ENCODE measurements at regions not wholly inside any gene's neighbourhood (a gene's known extent, or its start where the extent isn't known, plus 50 kb on each side); places are given as distances from the start of the nearest gene placed in this dataset.
"Not testable (repeated sequence)": the region's sequence is repeated elsewhere in the genome, so short reads cannot be mapped to it uniquely, and the experiment has no call there.

DNA sequence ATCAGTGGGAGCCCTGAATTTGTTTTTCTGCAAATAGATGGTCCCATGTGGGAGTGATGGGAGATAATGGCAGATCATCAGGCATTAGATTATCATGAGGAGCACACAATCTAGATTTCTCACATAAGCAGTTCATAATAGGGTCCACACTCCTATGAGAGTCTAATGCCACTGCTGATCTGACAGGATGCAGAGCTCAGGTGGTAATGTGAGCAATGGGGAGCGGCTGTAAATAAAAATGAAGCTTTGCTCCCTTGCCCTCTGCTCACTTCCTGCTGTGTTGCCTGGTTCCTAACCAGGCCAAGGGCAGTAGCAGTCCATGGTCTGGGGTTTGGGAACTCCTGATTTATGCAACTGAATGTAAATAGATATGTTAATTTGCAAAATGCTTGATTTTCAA lies 538.6 kb downstream of the TRAM1L1 start:
- no peak for DNase-seq (ENCODE audit: low spot score)

DNA sequence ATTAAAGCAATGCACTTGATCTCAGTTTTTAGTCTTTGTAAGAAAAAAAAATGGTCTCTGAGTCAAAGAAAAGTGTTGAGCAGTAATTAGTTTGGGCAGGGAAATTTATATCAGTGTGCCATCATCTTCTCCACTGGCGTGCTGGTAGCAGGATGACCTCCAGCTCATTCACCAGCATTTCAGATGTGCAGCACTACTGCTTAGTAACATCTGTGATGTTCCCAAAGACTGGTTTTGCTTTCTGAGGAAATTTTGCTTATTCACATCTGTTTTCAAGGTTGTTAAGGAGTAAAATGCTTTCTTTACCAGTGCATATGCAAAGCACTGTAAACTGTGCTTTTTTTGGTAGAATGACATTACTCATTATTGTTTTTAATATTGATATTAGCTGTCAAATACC lies 540.4 kb downstream of the TRAM1L1 start:
- no peak for DNase-seq (ENCODE audit: low spot score)

DNA sequence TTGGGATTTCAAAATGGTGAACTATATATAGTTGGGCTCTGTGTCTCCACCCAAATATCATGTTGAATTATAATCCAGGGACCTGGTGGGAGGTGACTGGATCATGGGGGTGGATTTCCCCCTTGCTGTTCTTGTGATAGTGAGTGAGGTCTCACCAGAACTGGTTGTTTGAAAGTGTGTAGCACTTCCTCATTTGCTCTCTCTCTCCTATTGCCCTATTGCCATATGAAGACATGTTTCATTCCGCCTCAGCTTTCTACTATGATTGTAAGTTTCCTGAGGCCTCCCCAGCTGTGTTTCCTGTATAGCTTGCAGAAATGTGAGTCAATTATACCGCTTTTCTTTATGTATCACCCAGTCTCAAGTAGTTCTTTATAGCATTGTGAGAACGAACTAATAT lies 545.6 kb downstream of the TRAM1L1 start:
- no peak for DNase-seq (ENCODE audit: low spot score)

DNA sequence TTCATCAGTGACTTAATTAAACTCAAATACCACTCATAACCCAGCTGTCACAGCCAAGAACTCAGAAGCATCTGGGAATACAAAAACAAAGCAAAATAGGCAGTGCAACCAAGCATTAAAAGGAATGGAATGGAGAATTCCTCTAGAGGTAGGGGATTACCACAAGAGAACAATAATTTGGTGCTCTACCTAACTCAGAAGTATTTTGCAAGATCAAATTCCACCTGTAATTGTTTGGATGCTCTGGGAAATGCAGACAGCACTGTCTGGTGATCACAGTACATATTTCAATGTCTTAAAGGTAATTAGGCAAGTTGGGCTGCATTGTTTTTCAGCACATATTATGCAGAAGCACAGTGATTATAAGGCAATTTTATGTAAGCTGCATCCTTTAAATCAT lies 547.5 kb downstream of the TRAM1L1 start:
- DNase-seq (ENCODE audit: low spot score) = no peak

DNA sequence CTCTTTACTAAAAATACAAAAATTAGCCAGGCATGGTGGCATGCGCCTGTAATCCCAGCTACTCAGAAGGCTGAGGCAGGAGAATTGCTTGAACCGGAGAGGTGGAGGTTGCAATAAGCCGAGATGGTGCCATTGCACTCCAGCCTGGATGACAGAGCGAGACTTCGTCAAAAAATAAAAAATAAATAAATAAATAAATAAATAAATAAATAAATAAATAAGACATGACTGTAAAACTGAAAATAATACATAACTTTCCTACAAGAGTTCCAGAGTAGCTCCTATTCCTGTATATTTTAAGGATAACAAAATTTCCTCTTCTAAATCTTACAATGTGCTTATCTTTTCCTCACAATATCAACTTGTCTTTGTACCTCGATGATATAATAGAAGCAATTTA lies 549.4 kb downstream of the TRAM1L1 start:
- not testable (repeated sequence) for DNase-seq (ENCODE audit: low spot score)

DNA sequence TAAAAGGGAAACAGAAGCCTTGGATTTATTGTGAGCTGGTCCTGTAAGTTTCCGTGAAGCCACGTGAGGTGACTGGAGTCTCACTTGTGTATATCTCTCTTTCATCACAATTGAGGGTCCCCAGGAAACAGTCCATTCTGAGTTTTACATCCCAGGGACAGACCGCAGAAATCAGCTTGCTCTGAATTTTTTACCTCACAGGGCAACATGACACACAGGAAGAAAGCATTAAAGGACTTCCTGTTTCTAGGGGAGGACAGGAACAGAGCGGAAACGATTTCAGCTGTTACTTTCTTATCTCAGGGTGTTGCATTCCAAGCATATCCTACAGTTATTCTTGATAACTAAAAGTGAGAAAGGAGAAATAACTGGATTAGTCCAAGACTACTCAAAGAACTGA lies 553.5 kb downstream of the TRAM1L1 start:
- no peak for DNase-seq (ENCODE audit: low spot score)

DNA sequence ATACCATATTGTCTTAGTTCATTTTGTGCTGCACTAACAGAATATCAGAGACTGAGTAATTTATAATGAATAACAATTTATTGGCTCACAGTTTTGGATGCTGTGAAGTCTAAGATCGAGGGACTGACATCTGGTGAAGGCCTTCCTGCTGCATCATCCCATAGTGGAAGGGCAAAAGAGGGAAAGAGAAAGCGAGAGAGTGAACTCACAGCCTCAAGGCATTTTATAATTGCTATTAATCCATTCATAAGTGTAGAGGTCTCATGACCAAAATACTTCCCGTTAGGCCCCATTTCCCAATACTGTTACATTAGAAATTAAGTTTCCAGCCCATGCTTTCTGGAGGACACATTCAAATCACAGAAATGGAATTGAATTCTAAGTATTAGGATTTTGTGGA lies 554.4 kb downstream of the TRAM1L1 start:
- DNase-seq (ENCODE audit: low spot score) = no peak

DNA sequence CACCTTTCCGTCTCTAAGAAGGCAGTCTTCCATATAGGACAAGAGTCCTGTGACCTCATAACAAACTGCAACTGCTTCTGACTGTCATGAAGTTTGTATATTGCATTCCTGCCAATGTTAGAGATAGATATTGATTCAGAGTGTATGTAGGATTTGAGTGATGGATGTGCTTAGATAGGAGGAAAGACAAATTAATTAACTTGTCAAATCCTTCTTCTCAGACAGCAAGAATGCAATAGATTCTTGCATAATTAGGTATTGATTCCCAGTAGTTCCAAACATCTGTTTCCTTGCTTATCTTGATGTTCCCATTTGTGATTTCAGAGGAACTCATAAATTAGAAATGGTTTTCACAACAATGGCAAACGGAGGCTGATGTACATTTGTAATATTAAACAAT lies 555.3 kb downstream of the TRAM1L1 start:
- DNase-seq (ENCODE audit: low spot score) = no peak

DNA sequence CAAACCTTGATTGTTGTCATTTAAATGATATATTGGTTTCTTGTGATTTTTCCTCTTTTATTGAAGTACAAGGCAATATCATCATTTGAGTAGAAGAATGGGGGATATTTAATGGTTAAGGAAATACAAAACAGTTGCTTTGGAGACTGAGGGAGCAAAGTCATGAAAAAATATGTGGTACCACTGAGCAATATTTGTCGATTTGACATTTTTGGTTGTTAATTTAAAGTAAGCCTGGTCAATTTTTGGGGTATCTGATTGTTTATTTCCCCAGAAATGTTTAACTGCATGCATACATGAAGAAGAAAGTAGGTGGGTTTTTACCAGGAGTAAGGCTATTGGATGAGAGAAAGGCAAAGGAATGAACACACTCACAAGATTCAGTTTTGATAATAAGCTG lies 556.2 kb downstream of the TRAM1L1 start:
- no peak for DNase-seq (ENCODE audit: low spot score)

DNA sequence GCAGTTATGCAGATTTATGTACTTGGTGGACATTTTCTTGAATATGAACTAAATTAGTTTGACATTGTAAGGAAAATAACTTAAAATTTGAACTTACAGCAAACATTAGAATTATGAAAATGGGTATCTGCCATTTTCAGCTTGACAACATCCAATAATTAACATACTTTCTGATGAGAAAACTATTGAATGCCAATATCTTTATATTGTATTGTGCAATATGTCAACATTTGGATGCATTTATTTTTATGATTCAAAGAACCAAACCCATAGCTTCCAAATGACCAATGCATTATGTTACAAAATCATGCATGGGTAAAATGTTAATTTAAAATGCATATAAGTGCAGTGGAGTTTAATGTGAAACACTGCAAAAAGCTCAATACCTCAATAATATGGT lies 562.5 kb downstream of the TRAM1L1 start:
- DNase-seq (ENCODE audit: low spot score) = no peak

DNA sequence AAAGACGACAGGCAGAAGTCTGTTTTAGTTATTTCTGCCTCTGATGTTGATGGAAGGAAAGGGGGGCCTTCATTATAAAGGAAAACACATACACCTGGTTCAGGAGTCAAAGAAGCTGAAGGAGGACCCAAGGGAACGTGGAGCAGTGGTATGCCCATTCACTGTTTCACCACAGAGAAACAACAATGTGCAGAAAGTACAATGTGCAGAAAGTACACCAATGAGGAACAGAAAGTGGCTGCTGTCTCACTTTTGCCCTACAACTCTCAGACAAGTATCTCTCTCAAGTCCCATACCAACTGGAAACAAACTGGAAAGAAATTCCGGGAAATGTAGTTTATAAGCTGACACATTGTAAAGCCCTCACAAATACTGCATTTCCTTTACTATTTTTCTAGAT lies 564.5 kb downstream of the TRAM1L1 start:
- DNase-seq (ENCODE audit: low spot score) = no peak

DNA sequence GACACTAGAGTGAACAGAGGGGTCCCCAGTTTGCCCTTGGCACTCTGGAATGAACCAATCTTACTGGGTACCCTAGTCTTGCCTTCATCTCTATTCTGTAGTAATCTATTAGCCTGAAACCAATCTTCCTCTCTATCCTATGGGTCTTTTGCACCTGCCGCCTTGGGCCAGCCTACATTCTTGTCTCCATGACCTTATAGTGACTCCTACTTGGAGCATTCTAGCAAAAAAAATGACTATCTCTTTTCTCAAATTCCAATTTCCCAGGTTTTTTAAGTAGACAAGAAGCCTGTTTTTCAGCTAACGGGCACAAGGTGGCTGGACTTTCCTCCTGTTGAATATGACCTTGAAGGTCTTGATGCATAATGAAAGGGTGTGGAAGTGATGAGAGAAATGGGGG lies 568.7 kb downstream of the TRAM1L1 start:
- no peak for DNase-seq (ENCODE audit: low spot score)

DNA sequence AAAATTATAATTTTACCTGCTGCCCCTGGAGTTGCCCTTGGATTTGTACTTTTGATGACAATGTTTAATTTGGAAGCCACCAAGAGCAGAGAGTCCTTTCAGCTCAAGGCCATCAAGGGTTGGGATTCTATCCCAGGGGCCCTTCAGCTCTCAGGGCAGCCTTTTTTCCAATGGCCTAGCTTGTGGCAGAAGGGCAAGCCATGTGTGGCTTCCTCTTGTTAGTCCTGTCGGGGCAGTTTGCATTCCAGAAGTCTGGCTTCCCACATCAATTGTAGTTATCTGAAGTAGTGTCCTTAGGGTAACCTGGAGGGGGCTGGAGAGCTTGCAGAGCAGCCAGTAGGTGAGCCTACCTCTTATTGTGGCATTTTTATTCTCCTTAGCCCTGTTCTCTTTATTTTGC lies 569.4 kb downstream of the TRAM1L1 start:
- no peak for DNase-seq (ENCODE audit: low spot score)

DNA sequence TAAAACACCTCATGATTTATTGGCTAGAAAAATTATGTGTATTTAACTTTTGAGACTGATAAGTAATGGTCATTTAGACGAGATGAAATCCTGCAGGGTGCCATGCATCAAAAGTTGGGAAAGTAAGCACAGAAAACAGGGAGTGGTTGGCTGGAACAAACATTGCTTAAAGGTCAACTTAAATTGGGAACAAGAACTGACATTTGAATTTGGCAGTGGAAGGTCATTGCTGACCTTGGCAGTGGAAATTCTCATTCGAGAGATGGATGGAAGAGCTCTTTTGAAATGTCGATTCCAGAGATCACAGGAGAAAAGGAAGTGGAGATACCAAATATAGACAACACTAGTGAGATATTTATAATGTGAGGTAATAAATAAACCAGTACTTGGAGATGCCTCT lies 572.8 kb downstream of the TRAM1L1 start:
- no peak for DNase-seq (ENCODE audit: low spot score)

DNA sequence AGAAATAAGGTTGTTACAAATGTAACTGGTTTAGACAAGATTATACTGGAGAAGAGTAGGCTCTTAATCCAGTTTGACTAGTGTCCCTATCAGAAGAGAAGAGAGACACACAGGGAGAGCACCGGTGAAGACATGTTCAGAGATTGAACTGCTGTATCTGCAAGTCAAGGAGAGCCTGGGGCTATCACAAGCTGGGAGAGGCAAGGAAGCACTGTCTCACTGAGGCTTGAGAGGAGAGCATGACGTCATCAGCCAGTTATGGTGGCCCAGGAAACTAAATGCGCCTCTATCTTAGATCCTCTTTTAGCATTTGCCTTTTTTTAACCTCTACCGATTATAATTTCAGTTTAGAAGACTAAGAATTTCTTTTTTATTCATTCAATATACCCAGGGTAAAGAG lies 583.4 kb downstream of the TRAM1L1 start:
- DNase-seq (ENCODE audit: low spot score) = no peak

DNA sequence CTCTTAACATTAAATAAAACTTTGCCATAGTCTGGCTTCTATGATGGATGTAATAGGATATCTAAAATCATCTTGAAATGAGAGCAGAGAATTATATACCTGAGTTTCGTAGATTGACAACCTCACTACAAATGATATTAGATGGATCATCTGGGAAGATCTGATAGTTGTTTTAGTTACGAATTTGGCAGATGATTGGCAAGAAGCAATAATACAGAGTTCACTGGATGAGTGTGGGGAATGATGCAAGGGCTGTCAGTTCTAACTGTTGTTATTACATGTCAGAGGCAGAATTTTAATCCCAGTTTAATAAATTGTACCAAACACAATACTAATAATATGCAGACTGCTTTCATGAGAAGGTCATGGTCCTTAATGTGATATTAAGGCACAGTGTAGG lies 585.2 kb downstream of the TRAM1L1 start:
- DNase-seq (ENCODE audit: low spot score) = no peak

DNA sequence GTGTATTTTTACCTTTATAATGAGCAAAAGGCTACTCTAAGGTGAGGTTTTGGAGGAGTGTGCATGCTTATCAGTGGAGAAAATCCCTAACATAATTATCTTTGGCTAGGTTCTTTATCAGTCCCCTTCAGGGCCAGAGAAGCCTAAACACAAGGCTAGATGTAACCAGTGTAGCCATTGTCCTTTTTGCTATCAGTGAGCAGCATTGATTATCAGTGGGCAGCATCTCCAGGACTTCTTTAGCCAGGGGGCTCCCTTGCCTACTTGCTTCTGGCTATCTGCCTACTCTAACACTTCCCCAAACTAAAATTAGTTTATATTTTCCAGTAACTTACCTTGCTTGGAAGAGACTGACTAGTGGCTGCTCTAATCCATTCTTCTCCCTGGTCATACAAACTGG lies 595.6 kb downstream of the TRAM1L1 start:
- no peak for DNase-seq (ENCODE audit: low spot score)

DNA sequence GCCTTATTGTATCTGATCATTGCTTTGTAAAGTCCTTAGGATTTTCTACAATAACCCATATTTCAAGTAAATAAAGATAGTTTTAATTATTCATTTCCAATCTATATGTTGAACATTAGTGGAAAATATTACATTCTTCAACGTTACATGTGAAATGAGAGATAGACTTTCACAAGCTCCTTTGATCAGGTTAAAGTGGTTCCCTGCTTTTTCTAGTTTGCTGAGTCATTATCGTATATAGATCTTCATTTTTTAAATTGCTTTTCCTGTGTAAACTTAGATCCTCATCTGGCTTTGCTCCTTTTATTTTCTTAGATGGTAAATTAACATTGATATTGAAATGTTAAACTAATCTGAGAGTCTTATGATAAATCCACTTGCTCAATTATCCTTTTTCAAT lies 599.0 kb downstream of the TRAM1L1 start:
- no peak for DNase-seq (ENCODE audit: low spot score)

DNA sequence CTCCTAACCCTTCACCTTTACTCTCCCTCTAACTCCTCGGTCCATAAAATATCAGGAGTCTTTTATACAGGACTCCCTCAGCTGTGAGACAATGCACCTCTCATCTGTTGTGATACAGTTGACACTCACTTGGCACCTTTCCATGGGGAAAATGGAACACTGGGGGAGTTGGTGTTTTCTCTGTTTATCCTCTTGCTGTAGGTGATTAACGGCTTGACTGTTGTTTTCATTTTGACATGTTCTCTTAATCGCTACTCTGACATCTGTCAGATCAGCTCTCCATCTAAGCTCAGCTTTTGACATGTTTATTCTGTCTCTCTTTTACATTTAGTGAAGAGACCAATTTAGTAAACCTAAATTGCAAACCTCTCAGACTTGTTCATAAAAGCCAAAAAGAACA lies 604.8 kb downstream of the TRAM1L1 start:
- DNase-seq (ENCODE audit: low spot score) = no peak

DNA sequence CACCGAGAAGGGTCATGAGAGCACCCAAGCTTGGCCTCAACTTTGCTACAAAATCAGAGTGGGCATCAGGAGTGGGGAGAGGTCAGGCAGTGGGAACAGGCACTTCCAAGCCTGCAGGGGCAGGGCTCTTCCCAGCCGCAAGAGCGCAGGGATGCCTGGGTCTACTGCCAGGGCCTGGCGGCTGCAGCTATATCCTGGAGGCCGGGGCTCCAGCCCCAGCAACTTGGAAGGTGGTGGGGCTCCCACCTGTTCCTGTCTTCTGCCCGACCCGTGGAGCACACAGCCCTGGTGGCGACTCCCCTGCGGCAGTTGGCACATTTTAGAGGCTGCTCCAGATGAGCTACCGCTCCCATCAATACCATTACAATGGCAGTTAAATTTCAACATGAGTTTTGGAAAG lies 607.0 kb downstream of the TRAM1L1 start:
- no peak for DNase-seq (ENCODE audit: low spot score)

DNA sequence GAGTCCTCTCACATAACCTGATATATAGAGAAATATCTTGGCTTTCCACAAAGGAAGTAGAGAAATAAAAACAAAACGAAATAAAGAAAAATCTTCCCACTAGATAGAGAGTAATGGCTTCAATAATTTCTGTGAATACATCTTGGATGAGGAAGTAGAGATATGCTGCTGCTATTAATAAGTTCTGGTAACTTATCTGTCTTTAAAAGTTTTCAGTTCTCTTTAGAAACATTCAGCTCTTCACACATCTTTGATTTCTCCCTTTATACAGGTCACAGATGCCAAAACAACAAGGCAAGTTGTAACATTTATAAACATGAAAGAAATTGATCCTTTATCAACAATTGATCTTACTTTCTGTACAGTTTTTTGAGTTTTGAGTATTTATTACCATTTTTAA lies 615.8 kb downstream of the TRAM1L1 start:
- DNase-seq (ENCODE audit: low spot score) = no peak

DNA sequence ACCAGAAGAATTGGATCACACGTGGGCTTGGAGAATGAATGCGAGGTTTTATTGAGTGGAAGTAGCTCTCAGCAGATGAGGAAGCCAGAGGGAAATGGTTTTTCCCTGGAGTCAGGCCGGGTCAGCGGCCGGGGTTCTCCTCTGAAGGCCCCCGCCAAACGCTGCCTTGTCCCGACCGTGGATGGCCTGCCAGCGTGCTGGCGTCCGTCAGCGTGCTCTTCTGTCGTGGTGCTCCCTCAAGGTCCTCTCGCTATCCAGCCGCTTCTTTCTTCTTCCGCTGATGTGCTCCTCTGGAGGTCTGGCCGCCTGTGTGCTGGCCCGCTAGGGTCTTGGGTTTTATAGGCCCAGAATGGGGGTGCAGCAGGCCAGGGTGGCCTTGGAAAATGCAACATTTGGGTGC lies 632.2 kb downstream of the TRAM1L1 start:
- no peak for DNase-seq (ENCODE audit: low spot score)

DNA sequence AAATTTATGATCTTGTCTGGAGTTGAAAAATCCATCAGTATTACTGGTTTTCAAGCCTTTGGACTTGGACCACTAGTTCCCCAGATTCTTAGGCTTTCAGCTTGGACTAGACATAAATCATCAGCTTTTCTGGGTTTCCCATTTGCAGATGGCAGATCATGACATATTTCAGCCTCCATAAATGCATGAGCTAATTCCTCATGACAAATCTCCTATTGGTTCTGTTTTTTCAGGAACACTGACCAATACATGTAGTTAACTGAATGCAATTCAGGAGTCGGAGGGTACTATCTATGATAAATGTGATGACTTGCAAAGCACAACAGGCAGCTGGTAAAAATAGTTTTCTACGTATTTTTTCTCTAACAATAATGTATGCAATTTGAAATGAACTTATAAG lies 635.6 kb downstream of the TRAM1L1 start:
- DNase-seq (ENCODE audit: low spot score) = no peak

DNA sequence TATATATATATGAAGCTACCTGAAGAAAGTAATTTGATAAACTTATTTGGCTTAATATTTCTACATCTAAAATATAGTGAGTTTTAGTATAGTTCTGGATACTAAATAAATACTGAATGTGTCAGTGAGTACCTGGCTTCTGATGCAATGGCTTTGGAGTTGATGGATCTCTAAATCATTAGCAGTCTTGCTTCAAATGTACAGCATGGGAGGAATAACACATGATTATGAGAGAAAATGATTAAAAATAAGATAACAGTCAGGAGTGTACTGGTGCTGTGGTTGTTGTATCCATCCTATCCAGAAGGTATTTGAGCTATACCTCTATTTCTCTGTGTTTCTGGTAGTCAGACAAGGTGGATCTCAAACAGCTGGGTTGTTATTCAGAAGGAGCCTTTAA lies 641.3 kb downstream of the TRAM1L1 start:
- DNase-seq (ENCODE audit: low spot score) = no peak
